Osteoblast (primary cell): ENCODE measurements at regions not wholly inside any gene's neighbourhood (a gene's known extent, or its start where the extent isn't known, plus 50 kb on each side); places are given as distances from the start of the nearest gene placed in this dataset.

Experiments used
- DNase-seq: peaks from one replicate; pipeline ENCODE4 v3.0.0; 2011; ENCODE audit warnings: low spot score, mixed read lengths; ENCODE audit not compliant: insufficient read length; ENCODE audit errors: missing footprints
- H2AFZ ChIP-seq: 2 replicates; pipeline ENCODE4 v1.6.0; 2011; ENCODE audit warnings: mild to moderate bottlenecking, low read length
- H3K27ac ChIP-seq: 2 replicates; pipeline ENCODE4 v1.5.1; 2011; ENCODE audit warnings: mild to moderate bottlenecking, low read depth, low read length, moderate library complexity
- H3K27me3 ChIP-seq: 2 replicates; pipeline ENCODE4 v1.6.0; 2012; ENCODE audit warnings: mild to moderate bottlenecking, control low read depth, inconsistent platforms, low read length, moderate library complexity; ENCODE audit not compliant: insufficient read depth
- H3K36me3 ChIP-seq: 2 replicates; pipeline ENCODE4 v1.5.1; 2011; ENCODE audit warnings: mild to moderate bottlenecking, low read length, control low read depth, moderate library complexity; ENCODE audit not compliant: insufficient read depth
- H3K4me1 ChIP-seq: 2 replicates; pipeline ENCODE4 v1.5.1; 2011; ENCODE audit warnings: mild to moderate bottlenecking, low read length, control low read depth, moderate library complexity; ENCODE audit not compliant: insufficient read depth
- H3K4me2 ChIP-seq: 2 replicates; pipeline ENCODE4 v1.6.0; 2011; ENCODE audit warnings: mild to moderate bottlenecking, low read length; ENCODE audit not compliant: insufficient read depth
- H3K4me3 ChIP-seq: fragments of 200-600 bp; sonication (generic); 3 replicates; pipeline ENCODE4 v1.5.1; 2012; ENCODE audit warnings: mild to moderate bottlenecking, low read length, inconsistent platforms; ENCODE audit not compliant: insufficient read depth
- H3K79me2 ChIP-seq: 2 replicates; pipeline ENCODE4 v1.6.0; 2012; ENCODE audit warnings: mild to moderate bottlenecking, low read length, control low read depth, inconsistent platforms; ENCODE audit not compliant: insufficient read depth
- H3K9me3 ChIP-seq: 2 replicates; pipeline ENCODE4 v1.5.1; 2011; ENCODE audit warnings: low read depth, low read length, control low read depth
- H4K20me1 ChIP-seq: 2 replicates; pipeline ENCODE4 v1.6.0; 2012; ENCODE audit warnings: mild to moderate bottlenecking, low read length, control low read depth; ENCODE audit not compliant: insufficient read depth
- CTCF ChIP-seq: IDR thresholded peaks from 2 replicates; pipeline ENCODE4 v1.5.1; 2011; ENCODE audit warnings: mild to moderate bottlenecking, low read depth, low read length, moderate library complexity; ENCODE audit errors: extremely low read depth

GRCh38 chr12:90151491-90152015 is 442.9 kb upstream of the ATP2B1 start:
- Histone ChIP-seq H3K36me3 (no peaks in the 10 kb centered on the region), H2AFZ (no peak overlapping the region), H3K9me3 (no peaks in the 10 kb centered on the region), H3K4me1 (no peaks in the 10 kb centered on the region), H3K27ac (no peak overlapping the region), H3K4me2 (no peak overlapping the region), H3K4me3 (no peak overlapping the region), H4K20me1 (no peaks in the 10 kb centered on the region), H3K79me2 (no peaks in the 10 kb centered on the region), H3K27me3 (no peaks in the 10 kb centered on the region)
- no peak for TF ChIP-seq CTCF
- no peak for DNase-seq

GRCh38 chr12:90149453-90149852 is 440.8 kb upstream of the ATP2B1 start:
- no peak for TF ChIP-seq CTCF
- H3K4me2 ChIP-seq, result no peak overlapping the region
- DNase-seq, result no peak
- H3K36me3 ChIP-seq, result no peaks in the 10 kb centered on the region
- no peaks in the 10 kb centered on the region for H3K79me2 ChIP-seq
- H3K9me3 ChIP-seq, result no peaks in the 10 kb centered on the region
- H2AFZ ChIP-seq, result no peak overlapping the region
- no peaks in the 10 kb centered on the region for H3K27me3 ChIP-seq
- no peaks in the 10 kb centered on the region for H3K4me1 ChIP-seq
- H3K27ac ChIP-seq, result no peak overlapping the region
- no peaks in the 10 kb centered on the region for H4K20me1 ChIP-seq
- no peak overlapping the region for H3K4me3 ChIP-seq

- DNase-seq, result no peak
- H3K27me3 ChIP-seq, result no peaks in the 10 kb centered on the region
- no peak overlapping the region for H2AFZ ChIP-seq
- no peak for TF ChIP-seq CTCF
- H3K27ac ChIP-seq, result no peak overlapping the region
- no peaks in the 10 kb centered on the region for H3K4me1 ChIP-seq
- H3K79me2 ChIP-seq, result no peaks in the 10 kb centered on the region
- no peaks in the 10 kb centered on the region for H4K20me1 ChIP-seq
- H3K4me3 ChIP-seq, result no peak overlapping the region
- no peaks in the 10 kb centered on the region for H3K36me3 ChIP-seq
- no peaks in the 10 kb centered on the region for H3K9me3 ChIP-seq
- no peak overlapping the region for H3K4me2 ChIP-seq
Observed at GRCh38 chr12:90129366-90130030, 420.9 kb upstream of the ATP2B1 start.

- Histone ChIP-seq H3K27ac (no peak overlapping the region), H3K9me3 (no peaks in the 10 kb centered on the region), H3K4me3 (no peak overlapping the region), H3K27me3 (no peaks in the 10 kb centered on the region), H3K79me2 (no peaks in the 10 kb centered on the region), H3K36me3 (no peaks in the 10 kb centered on the region), H3K4me1 (peaks cover 3% of the 10 kb centered on the region), H3K4me2 (no peak overlapping the region), H4K20me1 (no peaks in the 10 kb centered on the region), H2AFZ (no peak overlapping the region)
- TF ChIP-seq CTCF, result no peak
- no peak for DNase-seq
Observed at GRCh38 chr12:90128526-90128925, 419.9 kb upstream of the ATP2B1 start.
